ENCODE measurements at regions not wholly inside any gene's neighbourhood (a gene's known extent, or its start where the extent isn't known, plus 50 kb on each side); places are given as distances from the start of the nearest gene placed in this dataset.

GRCh38 chr9:79256691-79257213 lies 315.0 kb upstream of the TLE4 start:
- H4K5ac ChIP-seq (ENCODE audit: insufficient read length, low read depth, low read length) = no peak overlapping the region
- no peaks in the 10 kb centered on the region for H3K27me3 ChIP-seq (replicated peaks in 1 of 4; ENCODE audit: control insufficient read depth in 3 of 4, extremely low read depth in 1 of 4, insufficient read depth in 3 of 4, low read length in 3 of 4)
- H3K4ac ChIP-seq (replicated peaks; ENCODE audit: insufficient read length, low read depth, low read length) = no peak overlapping the region
- H3K4me2 ChIP-seq (ENCODE audit: insufficient read depth in 1 of 2, low read depth in 2 of 2, low read length in 2 of 2) = no peak overlapping the region
- H2BK20ac ChIP-seq (ENCODE audit: low read length) = no peak overlapping the region
- H4K91ac ChIP-seq (replicated peaks; ENCODE audit: insufficient read length, low read length) = no peak overlapping the region
- no peaks in the 10 kb centered on the region for H3K9me3 ChIP-seq (ENCODE audit: insufficient read depth in 2 of 2, low read depth in 1 of 2, low read length in 1 of 2)
- no peaks in the 10 kb centered on the region for H3K36me3 ChIP-seq (ENCODE audit: control insufficient read depth in 2 of 4, insufficient read depth in 4 of 4, low read length in 3 of 4)
- H3K79me1 ChIP-seq (ENCODE audit: low read depth, low read length) = no peaks in the 10 kb centered on the region
- FAIRE-seq (no peak), DNase-seq (ENCODE audit: low read depth in 1 of 2, low spot score in 2 of 2) (no peak)
- ChIA-PET POLR2A (ENCODE audit: partially characterized antibody) (no interaction called here), CTCF (ENCODE audit: partially characterized antibody) (interaction anchor here (0.7 to 1.7 kb wide), 6 partner anchors 15 to 145 kb away, joined by 3 to 5 read pairs (median 4); no protein-coding TSS in a partner anchor)
- no peak overlapping the region for H3K56ac ChIP-seq (replicated peaks; ENCODE audit: insufficient read length, low read depth, low read length)
- no peak overlapping the region for H3K18ac ChIP-seq (ENCODE audit: extremely low read depth, low read length)
- no peak overlapping the region for H3K27ac ChIP-seq (ENCODE audit: low read depth, low read length)
- H3K14ac ChIP-seq (ENCODE audit: insufficient read length) = no peak overlapping the region
- H2AFZ ChIP-seq (ENCODE audit: low read length) = no peak overlapping the region
- H4K20me1 ChIP-seq (replicated peaks in 1 of 2; ENCODE audit: control insufficient read depth in 1 of 2, insufficient read depth in 2 of 2, low read length in 2 of 2) = no peaks in the 10 kb centered on the region
- no peak overlapping the region for H2AK5ac ChIP-seq (ENCODE audit: low read depth, low read length)
- H2BK12ac ChIP-seq (ENCODE audit: low read depth, low read length) = no peak overlapping the region
- no peak overlapping the region for H2BK15ac ChIP-seq (ENCODE audit: low read length)
- no peak for TF ChIP-seq BRCA1 (IDR thresholded peaks at IDR 0.05; ENCODE audit: low read depth, low read length)
- no peak for TF ChIP-seq CBX5 (IDR thresholded peaks at IDR 0.05; ENCODE audit: low read depth, low read length)
- no peak for TF ChIP-seq TAF7 (optimal IDR thresholded peaks at IDR 0.05; ENCODE audit: borderline replicate concordance, low read depth, low read length)
- no peak for TF ChIP-seq BACH1 (IDR thresholded peaks at IDR 0.05; ENCODE audit: low read length)
- TF ChIP-seq SP1 (IDR thresholded peaks at IDR 0.05; ENCODE audit: low read depth, low read length) = no peak
- TF ChIP-seq EZH2 (IDR thresholded peaks at IDR 0.05; ENCODE audit: low read depth, low read length, severe bottlenecking) = no peak
- TF ChIP-seq EGR1 (IDR thresholded peaks at IDR 0.05; ENCODE audit: borderline replicate concordance, low read depth, low read length) = no peak
- TF ChIP-seq TEAD4 (IDR thresholded peaks at IDR 0.05; ENCODE audit: low read depth, low read length) = no peak
- TF ChIP-seq NANOG (IDR thresholded peaks at IDR 0.05; ENCODE audit: insufficient read depth, low read depth, low read length, poor library complexity, severe bottlenecking) = no peak
- no peak for TF ChIP-seq BCL11A (IDR thresholded peaks at IDR 0.05; ENCODE audit: low read depth in 2 of 2, low read length in 2 of 2)
- no peak for TF ChIP-seq USF2 (IDR thresholded peaks at IDR 0.05; ENCODE audit: low read length)
- no peak for TF ChIP-seq CEBPB (IDR thresholded peaks at IDR 0.05; ENCODE audit: low read depth, low read length)
- TF ChIP-seq RFX5 (IDR thresholded peaks at IDR 0.05; ENCODE audit: borderline replicate concordance, low read depth, low read length) = no peak
- no peaks in the 10 kb centered on the region for H3K79me2 ChIP-seq (ENCODE audit: control insufficient read depth in 1 of 2, insufficient read depth in 2 of 2, low read length in 2 of 2)
- H3K4me3 ChIP-seq (ENCODE audit: extremely low read depth in 1 of 4, insufficient read depth in 2 of 4, low read depth in 3 of 4, low read length in 4 of 4) = no peak overlapping the region
- H4K8ac ChIP-seq (ENCODE audit: extremely low read depth, insufficient read depth, low read length) = no peak overlapping the region
- H3K4me1 ChIP-seq (replicated peaks in 1 of 4; ENCODE audit: control insufficient read depth in 3 of 4, insufficient read depth in 4 of 4, low read length in 3 of 4) = peaks cover 0 to 9% (median under 1%) of the 10 kb centered on the region in 4 experiments; a peak in 3 of 7 replicates
- H2BK120ac ChIP-seq (replicated peaks; ENCODE audit: low read depth, low read length) = no peak overlapping the region
- WGBS, 2 experiments (ENCODE audit: extremely low coverage in 1 of 2, insufficient coverage in 1 of 2, insufficient read length in 1 of 2, insufficient replicate concordance in 2 of 2, low coverage in 1 of 2, low lambda C conversion rate in 2 of 2, missing lambda C conversion rate in 1 of 2) = 95% methylated on average over 15 of the region's 15 CpGs; no CpG with 5 or more reads in 1 of the 2 experiments
- H2BK5ac ChIP-seq (ENCODE audit: low read depth, low read length) = no peak overlapping the region
- no peaks in the 10 kb centered on the region for H3K23me2 ChIP-seq (ENCODE audit: low read depth, low read length)
- no peak overlapping the region for H3K23ac ChIP-seq (ENCODE audit: insufficient read length)
- no peak overlapping the region for H3K9ac ChIP-seq (replicated peaks in 1 of 4; ENCODE audit: extremely low read depth in 1 of 4, low read depth in 3 of 4, low read length in 3 of 4)
